IMR-90 (cell line): ENCODE measurements at regions not wholly inside any gene's neighbourhood (a gene's known extent, or its start where the extent isn't known, plus 50 kb on each side); places are given as distances from the start of the nearest gene placed in this dataset.

Experiments used
- CEBPB ChIP-seq: IDR thresholded peaks from 2 replicates; pipeline ENCODE4 v1.6.1; 2012; ENCODE audit warnings: low read depth, low read length, improper control_type of control experiment
- MAFK ChIP-seq: IDR thresholded peaks from 2 replicates; pipeline ENCODE4 v1.6.1; 2012; ENCODE audit warnings: low read depth, low read length, improper control_type of control experiment
- MAZ ChIP-seq: IDR thresholded peaks from 2 replicates; pipeline ENCODE4 v1.6.1; 2012; ENCODE audit warnings: low read depth, mild to moderate bottlenecking, low read length, improper control_type of control experiment, moderate library complexity, borderline replicate concordance
- MXI1 ChIP-seq: IDR thresholded peaks from 2 replicates; pipeline ENCODE4 v1.6.1; 2012; ENCODE audit warnings: low read depth, mild to moderate bottlenecking, low read length, moderate library complexity, borderline replicate concordance
- NFE2L2 ChIP-seq: fragments of 150-350 bp; IDR thresholded peaks from 2 replicates; pipeline ENCODE4 v1.6.1; 2016; ENCODE audit warnings: low read depth, mild to moderate bottlenecking, low read length
- POLR2A ChIP-seq: IDR thresholded peaks from 2 replicates; pipeline ENCODE4 v1.6.1; 2012; ENCODE audit warnings: mild to moderate bottlenecking, low read depth, low read length
- RAD21 ChIP-seq: IDR thresholded peaks from 2 replicates; pipeline ENCODE4 v1.6.1; 2012; ENCODE audit warnings: low read length, improper control_type of control experiment
- RFX5 ChIP-seq: IDR thresholded peaks from 2 replicates; pipeline ENCODE4 v1.8.0; 2012; ENCODE audit warnings: low read depth, mild to moderate bottlenecking, low read length, moderate library complexity
- SMC3 ChIP-seq: fragments of 150-350 bp; IDR thresholded peaks from 2 replicates; pipeline ENCODE4 v1.6.1; 2016; ENCODE audit warnings: low read depth, mild to moderate bottlenecking, antibody characterized with exemption, low read length, moderate library complexity
- TF ChIP-seq, protein P1 (sequence below): conservative IDR thresholded peaks from 2 replicates; pipeline ENCODE4 v1.5.1; 2012; ENCODE audit warnings: mild to moderate bottlenecking, low read depth, low read length, improper control_type of control experiment
- TF ChIP-seq, protein P2 (sequence below): fragments of 150-350 bp; IDR thresholded peaks from 2 replicates; pipeline ENCODE4 v1.6.1; 2017; ENCODE audit warnings: mild to moderate bottlenecking, antibody characterized with exemption, low read length, low read depth
- TF ChIP-seq, protein P3 (sequence below): fragments of 150-350 bp; IDR thresholded peaks from 2 replicates; pipeline ENCODE4 v1.6.1; 2016; ENCODE audit warnings: low read depth, mild to moderate bottlenecking, low read length, moderate library complexity, borderline replicate concordance

DNA sequence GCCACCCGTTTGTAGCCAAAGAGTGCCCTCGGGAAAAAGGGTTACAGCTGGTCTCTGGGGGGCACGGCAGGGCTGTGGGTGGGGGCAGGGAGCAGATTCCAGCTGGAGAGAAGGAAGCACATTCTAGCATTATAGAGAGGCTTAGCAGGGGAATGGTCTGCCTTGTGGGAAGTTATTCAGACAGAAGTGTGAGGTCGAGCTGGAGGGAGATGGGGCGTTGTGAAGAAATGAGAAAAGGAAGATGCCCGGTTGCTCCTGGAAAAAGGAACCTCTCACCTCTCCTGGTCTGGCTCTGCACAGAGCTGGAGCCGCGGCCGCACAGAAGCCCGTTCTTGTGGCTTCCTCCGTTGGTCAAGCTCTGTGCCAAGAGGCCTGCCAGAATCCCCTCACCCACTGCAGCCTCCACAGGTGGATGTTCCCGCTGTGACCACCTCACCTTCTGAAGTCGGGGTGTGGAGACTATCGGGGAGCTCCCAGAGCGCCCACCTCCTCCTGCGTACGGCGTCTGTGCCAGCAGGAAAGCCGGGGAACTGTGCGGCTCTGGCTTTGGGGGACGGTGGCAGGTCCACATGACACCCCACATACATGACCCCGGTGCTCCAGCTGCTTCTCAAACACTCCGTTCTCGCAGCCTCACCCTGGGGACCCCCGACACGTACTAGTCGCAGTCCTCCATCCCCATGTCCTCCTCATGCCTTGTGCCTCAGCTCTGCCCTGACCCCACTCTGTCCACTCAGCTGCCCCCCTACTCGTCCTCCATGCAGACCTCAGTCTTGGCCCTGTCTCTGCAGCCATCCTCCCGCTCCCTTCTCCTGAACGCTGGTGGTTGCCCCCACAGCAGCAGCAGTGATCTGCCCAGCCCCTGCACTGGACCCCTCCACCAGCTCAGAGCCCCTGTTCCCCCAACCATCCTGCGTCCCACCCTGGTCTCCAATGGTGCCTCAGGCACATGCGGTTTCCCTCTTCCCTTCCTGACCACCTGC, 52.2 kb upstream of the HGFAC start:
- no peak for TF ChIP-seq POLR2A
- TF ChIP-seq SMC3, result no peak
- no peak for TF ChIP-seq NFE2L2
- TF ChIP-seq, protein P1, sequence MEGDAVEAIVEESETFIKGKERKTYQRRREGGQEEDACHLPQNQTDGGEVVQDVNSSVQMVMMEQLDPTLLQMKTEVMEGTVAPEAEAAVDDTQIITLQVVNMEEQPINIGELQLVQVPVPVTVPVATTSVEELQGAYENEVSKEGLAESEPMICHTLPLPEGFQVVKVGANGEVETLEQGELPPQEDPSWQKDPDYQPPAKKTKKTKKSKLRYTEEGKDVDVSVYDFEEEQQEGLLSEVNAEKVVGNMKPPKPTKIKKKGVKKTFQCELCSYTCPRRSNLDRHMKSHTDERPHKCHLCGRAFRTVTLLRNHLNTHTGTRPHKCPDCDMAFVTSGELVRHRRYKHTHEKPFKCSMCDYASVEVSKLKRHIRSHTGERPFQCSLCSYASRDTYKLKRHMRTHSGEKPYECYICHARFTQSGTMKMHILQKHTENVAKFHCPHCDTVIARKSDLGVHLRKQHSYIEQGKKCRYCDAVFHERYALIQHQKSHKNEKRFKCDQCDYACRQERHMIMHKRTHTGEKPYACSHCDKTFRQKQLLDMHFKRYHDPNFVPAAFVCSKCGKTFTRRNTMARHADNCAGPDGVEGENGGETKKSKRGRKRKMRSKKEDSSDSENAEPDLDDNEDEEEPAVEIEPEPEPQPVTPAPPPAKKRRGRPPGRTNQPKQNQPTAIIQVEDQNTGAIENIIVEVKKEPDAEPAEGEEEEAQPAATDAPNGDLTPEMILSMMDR, result no peak
- no peak for TF ChIP-seq RAD21
- TF ChIP-seq RFX5, result no peak
- TF ChIP-seq CEBPB, result no peak
- no peak for TF ChIP-seq MAFK
- TF ChIP-seq MXI1, result no peak
- no peak for TF ChIP-seq MAZ
- TF ChIP-seq, protein P2, sequence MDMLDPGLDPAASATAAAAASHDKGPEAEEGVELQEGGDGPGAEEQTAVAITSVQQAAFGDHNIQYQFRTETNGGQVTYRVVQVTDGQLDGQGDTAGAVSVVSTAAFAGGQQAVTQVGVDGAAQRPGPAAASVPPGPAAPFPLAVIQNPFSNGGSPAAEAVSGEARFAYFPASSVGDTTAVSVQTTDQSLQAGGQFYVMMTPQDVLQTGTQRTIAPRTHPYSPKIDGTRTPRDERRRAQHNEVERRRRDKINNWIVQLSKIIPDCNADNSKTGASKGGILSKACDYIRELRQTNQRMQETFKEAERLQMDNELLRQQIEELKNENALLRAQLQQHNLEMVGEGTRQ, result no peak
- TF ChIP-seq, protein P3, sequence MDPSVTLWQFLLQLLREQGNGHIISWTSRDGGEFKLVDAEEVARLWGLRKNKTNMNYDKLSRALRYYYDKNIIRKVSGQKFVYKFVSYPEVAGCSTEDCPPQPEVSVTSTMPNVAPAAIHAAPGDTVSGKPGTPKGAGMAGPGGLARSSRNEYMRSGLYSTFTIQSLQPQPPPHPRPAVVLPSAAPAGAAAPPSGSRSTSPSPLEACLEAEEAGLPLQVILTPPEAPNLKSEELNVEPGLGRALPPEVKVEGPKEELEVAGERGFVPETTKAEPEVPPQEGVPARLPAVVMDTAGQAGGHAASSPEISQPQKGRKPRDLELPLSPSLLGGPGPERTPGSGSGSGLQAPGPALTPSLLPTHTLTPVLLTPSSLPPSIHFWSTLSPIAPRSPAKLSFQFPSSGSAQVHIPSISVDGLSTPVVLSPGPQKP, result no peak
